HCT116 (cell line): ENCODE measurements at regions not wholly inside any gene's neighbourhood (a gene's known extent, or its start where the extent isn't known, plus 50 kb on each side); places are given as distances from the start of the nearest gene placed in this dataset.

Experiments used
- ATF3 ChIP-seq: IDR thresholded peaks from 2 replicates; pipeline ENCODE4 v1.6.1; 2012
- EZH2 ChIP-seq: fragments of 200-600 bp; sonication (generic); IDR thresholded peaks from 2 replicates; pipeline ENCODE4 v1.6.1; 2017; ENCODE audit warnings: antibody characterized with exemption, mixed run types
- EZH2phosphoT487 ChIP-seq: fragments of 200-600 bp; IDR thresholded peaks from 2 replicates; pipeline ENCODE4 v1.6.1; 2018; ENCODE audit warnings: antibody characterized with exemption, borderline replicate concordance
- MAX ChIP-seq: IDR thresholded peaks from 2 replicates; pipeline ENCODE4 v1.6.1; 2012
- POLR2A ChIP-seq: IDR thresholded peaks from 2 replicates; pipeline ENCODE4 v1.7.0; 2011; ENCODE audit warnings: borderline replicate concordance; ENCODE audit not compliant: insufficient read depth, insufficient read length; ENCODE audit errors: extremely low read depth
- POLR2AphosphoS5 ChIP-seq: IDR thresholded peaks from 2 replicates; pipeline ENCODE4 v1.6.1; 2011; ENCODE audit warnings: mild to moderate bottlenecking, low read depth, low read length, moderate library complexity
- RAD21 ChIP-seq: IDR thresholded peaks from 2 replicates; pipeline ENCODE4 v1.6.1; 2012; ENCODE audit warnings: low read depth, mild to moderate bottlenecking
- SP1 ChIP-seq: IDR thresholded peaks from 2 replicates; pipeline ENCODE4 v1.6.1; 2012; ENCODE audit warnings: low read depth
- SRF ChIP-seq: IDR thresholded peaks from 2 replicates; pipeline ENCODE4 v1.6.1; 2012; ENCODE audit warnings: low read depth
- YY1 ChIP-seq: IDR thresholded peaks from 2 replicates; pipeline ENCODE4 v1.6.1; 2011; ENCODE audit warnings: low read length, low read depth, moderate library complexity, mild to moderate bottlenecking; ENCODE audit not compliant: insufficient replicate concordance; ENCODE audit errors: extremely low read depth
- ZBTB33 ChIP-seq: IDR thresholded peaks from 2 replicates; pipeline ENCODE4 v1.6.1; 2011; ENCODE audit warnings: mild to moderate bottlenecking, low read length, moderate library complexity; ENCODE audit not compliant: insufficient replicate concordance; ENCODE audit errors: extremely low read depth
- TF ChIP-seq, protein P1 (sequence below), 3 experiments: fragments of 200-600 bp in 1 of 3; sonication (generic) in 1 of 3; IDR thresholded peaks in 2 of 3; conservative IDR thresholded peaks in 1 of 3; 2 replicates each; pipeline ENCODE4 v1.5.1; 2012 to 2017; ENCODE audit warnings: low read depth in 2 of 3, low read length in 2 of 3, antibody characterized with exemption in 1 of 3, borderline replicate concordance in 1 of 3, control low read depth in 1 of 3, mild to moderate bottlenecking in 1 of 3, mixed read lengths in 1 of 3, mixed run types in 1 of 3, moderate library complexity in 1 of 3; ENCODE audit not compliant: insufficient read depth in 1 of 3

DNA sequence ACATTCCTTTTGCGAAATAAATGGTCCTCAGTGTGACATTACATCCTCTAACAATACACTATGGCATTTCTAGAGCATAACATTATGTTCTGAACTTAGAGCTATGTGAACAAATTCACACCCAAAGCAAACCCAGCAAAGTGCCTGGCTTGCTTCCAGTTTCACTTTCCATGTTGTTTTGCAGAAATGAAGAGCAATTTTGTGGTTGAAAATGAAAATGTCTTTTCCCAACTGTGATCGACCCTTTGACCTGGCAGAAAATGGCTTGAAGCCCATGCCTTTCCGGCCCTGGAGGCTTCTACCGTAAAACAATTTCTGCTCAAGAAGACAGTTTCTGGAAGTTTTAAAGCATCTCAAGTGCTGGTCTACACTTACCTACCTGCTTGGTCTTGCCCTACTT lies 344.7 kb upstream of the RGMB start:
- no peak for TF ChIP-seq POLR2A
- TF ChIP-seq SP1, result no peak
- TF ChIP-seq, protein P1, sequence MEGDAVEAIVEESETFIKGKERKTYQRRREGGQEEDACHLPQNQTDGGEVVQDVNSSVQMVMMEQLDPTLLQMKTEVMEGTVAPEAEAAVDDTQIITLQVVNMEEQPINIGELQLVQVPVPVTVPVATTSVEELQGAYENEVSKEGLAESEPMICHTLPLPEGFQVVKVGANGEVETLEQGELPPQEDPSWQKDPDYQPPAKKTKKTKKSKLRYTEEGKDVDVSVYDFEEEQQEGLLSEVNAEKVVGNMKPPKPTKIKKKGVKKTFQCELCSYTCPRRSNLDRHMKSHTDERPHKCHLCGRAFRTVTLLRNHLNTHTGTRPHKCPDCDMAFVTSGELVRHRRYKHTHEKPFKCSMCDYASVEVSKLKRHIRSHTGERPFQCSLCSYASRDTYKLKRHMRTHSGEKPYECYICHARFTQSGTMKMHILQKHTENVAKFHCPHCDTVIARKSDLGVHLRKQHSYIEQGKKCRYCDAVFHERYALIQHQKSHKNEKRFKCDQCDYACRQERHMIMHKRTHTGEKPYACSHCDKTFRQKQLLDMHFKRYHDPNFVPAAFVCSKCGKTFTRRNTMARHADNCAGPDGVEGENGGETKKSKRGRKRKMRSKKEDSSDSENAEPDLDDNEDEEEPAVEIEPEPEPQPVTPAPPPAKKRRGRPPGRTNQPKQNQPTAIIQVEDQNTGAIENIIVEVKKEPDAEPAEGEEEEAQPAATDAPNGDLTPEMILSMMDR (IDR thresholded peaks at IDR 0.05 in 2 of 3, conservative IDR thresholded peaks at IDR 0.05 in 1 of 3; ENCODE audit: borderline replicate concordance in 1 of 3, insufficient read depth in 1 of 3, low read depth in 2 of 3, low read length in 2 of 3), result no peak
- no peak for TF ChIP-seq ZBTB33
- TF ChIP-seq MAX, result no peak
- TF ChIP-seq RAD21, result no peak
- TF ChIP-seq YY1, result no peak
- TF ChIP-seq EZH2phosphoT487, result no peak
- TF ChIP-seq ATF3, result no peak
- TF ChIP-seq SRF, result no peak
- no peak for TF ChIP-seq EZH2
- TF ChIP-seq POLR2AphosphoS5, result no peak
